GM19238 (cell line): ENCODE measurements at regions not wholly inside any gene's neighbourhood (a gene's known extent, or its start where the extent isn't known, plus 50 kb on each side); places are given as distances from the start of the nearest gene placed in this dataset.
A peak's percentile ranks its signal among the peaks of the same experiment; 100 is the strongest.

ENCODE experiments used
- DNase-seq: peaks from one replicate; pipeline ENCODE4 v3.0.0; 2011; ENCODE audit warnings: low spot score; ENCODE audit not compliant: insufficient read length

GRCh38 chr18:50475538-50476193 lies 84.2 kb upstream of the MAPK4 start:
- DNase-seq: no peak

GRCh38 chr18:50492097-50492496 lies 67.8 kb upstream of the MAPK4 start:
- no peak for DNase-seq

- no peak for DNase-seq
Observed at GRCh38 chr18:50494569-50494968, 65.3 kb upstream of the MAPK4 start.

- no peak for DNase-seq
Observed at GRCh38 chr18:50506362-50506761, 53.5 kb upstream of the MAPK4 start.

GRCh38 chr18:50507120-50507590 lies 52.7 kb upstream of the MAPK4 start:
- peak; percentile 7 for DNase-seq

GRCh38 chr18:50508228-50508627 lies 51.7 kb upstream of the MAPK4 start:
- DNase-seq: no peak

GRCh38 chr18:50509012-50509411 lies 50.9 kb upstream of the MAPK4 start:
- DNase-seq: no peak
